Medulla oblongata (tissue), 1 donor: ENCODE measurements at regions not wholly inside any gene's neighbourhood (a gene's known extent, or its start where the extent isn't known, plus 50 kb on each side); places are given as distances from the start of the nearest gene placed in this dataset.

Experiments used
- DNase-seq: peaks from one replicate; pipeline ENCODE4 v3.0.0-alpha.2; 2015; ENCODE audit errors: extremely low spot score

GRCh38 chr11:70820712-70821111 lies 422.4 kb downstream of the CTTN start:
- DNase-seq = no peak

DNA sequence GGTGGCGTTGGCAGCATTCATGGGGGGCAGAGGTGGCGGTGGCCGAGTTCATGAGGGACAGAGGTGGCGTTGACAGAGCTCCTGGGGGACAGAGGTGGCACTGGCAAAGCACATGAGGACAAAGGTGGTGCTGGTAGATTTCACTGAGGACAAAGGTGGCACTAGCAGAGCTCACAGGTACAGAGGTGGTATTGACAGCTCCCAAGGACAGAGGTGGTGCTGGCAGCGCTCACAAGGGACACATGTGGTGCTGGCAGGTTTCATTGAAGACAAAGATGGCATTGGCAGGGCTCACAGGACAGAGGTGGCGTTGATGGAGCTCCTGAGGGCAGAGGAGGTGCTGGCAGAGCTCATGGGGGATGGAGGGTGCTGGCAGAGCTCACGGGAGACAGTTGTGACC lies 425.4 kb downstream of the CTTN start:
- DNase-seq = no peak

GRCh38 chr11:70824605-70825245 lies 426.4 kb downstream of the CTTN start:
- DNase-seq = no peak

- DNase-seq = no peak
These were observed 426.4 kb downstream of the SHANK2 start for GRCh38 chr11:70825893-70826540.

GRCh38 chr11:70826541-70827335 lies 425.6 kb downstream of the SHANK2 start:
- peak; percentile 57 for DNase-seq

DNA sequence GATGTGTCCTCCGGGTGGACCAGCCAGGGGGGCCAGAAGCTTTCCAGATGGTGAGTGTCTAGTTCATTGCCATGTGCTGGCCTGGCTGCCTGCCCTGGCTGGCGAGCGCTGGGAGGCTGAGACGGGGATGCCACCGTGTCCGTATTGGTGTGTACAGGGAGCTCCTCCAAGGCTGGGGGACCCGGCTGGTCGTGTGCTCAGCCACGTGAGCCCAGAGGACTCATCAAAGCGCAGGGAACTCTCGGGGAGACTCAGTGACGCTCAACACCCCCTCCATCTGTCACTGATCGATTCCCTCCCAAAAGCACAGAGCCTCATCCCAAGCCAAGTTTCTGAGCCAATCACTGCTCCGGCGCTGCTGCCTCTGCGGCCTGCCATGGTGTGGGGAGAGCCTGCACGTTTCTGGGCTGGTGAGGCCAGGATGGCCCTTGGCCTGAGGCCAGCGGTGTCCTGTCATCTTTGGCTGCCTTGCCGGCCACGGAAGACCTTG lies 423.7 kb downstream of the SHANK2 start:
- peak; percentile 13 for DNase-seq

DNA sequence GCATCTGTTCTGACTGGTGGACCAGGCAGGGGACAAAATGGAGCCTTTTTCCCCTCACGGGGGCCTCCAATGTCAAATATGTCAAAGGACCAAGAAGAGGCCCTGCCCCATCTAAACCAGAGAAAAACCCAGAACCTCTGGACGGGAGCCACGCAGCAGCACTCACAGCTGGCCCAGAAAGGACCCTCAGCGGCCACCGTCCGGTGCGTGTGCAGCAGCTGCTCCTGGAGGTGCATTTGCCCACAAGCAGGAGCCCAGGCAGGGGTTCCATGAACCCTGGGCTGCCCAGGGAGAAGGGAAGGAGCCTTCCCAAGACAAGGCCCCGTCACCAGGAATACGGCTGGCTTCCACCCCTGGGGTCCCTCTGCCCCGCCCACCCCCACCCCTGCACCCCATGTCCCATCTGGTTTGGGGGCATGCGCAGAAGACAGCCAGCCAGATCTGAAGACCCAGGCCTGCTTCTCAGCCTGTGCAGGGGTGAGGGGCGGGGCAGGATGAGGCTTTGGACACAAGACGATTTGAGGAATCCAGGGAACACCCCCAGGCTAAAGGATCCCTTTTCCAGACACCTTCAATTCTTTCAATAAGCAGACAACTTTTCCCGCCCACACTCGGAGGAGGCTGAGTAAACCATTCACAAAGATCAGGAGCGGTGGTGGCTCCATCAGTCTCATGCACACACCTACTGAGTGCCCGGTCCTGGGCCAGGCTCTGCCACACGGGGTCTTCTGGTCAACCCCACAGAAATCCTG lies 423.1 kb downstream of the SHANK2 start:
- DNase-seq = no peak

GRCh38 chr11:70829886-70830272 lies 422.5 kb downstream of the SHANK2 start:
- no peak for DNase-seq

DNA sequence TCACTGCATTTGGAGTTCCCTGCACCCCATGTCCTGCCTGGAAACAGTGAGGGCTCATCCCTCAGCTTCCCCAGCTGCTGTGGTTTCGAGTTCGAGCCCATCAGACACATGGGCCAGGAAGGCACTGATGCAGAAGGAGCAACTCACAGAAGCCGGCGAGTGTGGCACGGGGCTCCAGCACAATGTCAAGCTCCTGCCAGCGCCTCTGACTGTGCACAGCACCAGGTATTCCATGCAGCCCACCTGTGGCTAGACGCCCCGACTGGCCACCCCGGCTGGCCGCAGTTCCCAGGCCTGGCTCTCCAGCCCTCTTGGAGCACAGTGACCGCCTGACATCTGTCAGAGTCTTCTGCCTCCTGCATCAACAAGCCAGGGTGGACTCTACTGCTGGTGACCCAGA lies 419.4 kb downstream of the SHANK2 start:
- no peak for DNase-seq

GRCh38 chr11:70833554-70833953 lies 418.8 kb downstream of the SHANK2 start:
- no peak for DNase-seq

- DNase-seq = no peak
These were observed 418.0 kb downstream of the SHANK2 start for GRCh38 chr11:70834277-70834940.

GRCh38 chr11:70834984-70835560 lies 417.3 kb downstream of the SHANK2 start:
- no peak for DNase-seq

DNA sequence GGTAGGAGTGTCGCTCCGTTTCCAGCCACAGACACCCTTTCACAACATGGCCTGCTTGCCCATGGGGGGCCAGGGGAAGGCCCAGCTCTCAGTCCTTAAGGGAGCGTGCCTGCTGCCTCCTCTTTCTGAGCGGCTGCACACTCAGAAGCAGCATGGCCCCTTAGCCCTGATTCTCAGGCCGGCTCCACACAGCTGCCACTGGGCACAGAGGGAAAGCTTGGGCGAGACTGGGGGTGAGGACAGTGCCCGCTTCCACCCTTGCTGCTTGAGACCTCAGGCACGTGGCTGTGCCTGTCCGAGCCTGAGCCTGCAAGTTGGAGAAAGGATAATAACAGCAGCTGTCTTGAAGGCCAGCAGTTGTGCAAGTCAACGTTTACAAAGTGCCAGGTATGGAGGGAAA lies 416.3 kb downstream of the SHANK2 start:
- no peak for DNase-seq

GRCh38 chr11:70838198-70838597 lies 414.2 kb downstream of the SHANK2 start:
- DNase-seq = no peak

DNA sequence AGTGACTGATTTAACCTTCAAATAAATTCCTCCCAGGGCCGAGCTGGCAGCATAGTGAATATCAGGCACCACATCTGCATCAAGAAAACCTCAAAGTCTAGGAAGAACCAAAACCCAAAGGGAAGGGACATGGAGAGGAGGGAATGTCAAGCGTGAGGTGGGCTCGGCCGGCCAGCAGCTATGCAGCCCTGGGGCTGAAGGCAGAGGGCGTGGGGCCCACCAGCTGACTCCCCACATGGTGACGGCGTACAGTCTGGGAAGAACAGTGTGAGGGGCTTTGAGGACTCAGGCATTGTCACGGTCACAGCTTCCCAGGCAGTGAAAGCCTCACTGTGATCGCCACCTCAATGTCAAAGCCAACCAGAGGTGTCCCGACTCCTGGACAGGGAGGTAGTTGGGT lies 412.5 kb downstream of the SHANK2 start:
- DNase-seq = no peak

DNA sequence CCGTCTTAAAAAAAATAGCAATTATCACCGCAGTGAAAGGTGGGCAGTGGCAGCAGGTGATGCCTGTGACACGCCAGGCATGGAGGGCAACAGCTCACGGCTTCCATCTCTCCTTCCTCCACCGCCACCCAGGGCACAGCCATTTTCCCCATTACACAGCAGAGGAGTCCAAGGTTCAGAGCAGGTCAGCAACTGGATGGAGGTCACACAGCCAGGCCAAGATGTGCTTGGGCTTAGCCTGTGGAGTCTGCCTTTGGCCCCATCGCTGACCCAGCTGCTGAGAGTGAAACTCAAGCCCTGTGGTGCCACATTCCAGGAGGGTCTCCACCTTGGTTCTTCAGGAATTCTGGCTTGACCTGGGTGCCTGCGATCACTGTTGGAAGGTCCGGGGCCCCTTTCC lies 411.1 kb downstream of the SHANK2 start:
- DNase-seq = no peak

- DNase-seq = no peak
These were observed 410.1 kb downstream of the SHANK2 start for GRCh38 chr11:70842256-70842655.

GRCh38 chr11:70842701-70843100 lies 409.7 kb downstream of the SHANK2 start:
- DNase-seq = no peak

- DNase-seq = no peak
These were observed 408.5 kb downstream of the SHANK2 start for GRCh38 chr11:70843906-70844305.

DNA sequence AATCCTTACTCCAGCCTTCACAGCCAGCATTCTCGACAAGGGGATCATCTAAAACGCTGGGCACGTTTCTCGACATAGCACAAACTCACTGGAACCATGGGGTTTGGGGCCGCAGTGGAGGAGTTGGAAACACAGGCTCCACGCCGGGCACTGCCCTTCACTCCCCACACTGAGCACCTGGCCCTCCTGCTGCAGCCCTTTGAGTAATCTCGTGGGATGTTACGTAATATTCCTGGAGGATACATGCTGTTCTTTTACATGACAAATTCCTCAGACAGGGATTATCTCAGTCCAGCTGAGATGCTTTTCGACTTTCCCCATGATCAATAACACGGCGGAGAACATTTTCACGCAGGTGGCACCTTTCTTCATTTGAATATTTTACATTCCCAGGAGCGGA lies 408.0 kb downstream of the SHANK2 start:
- no peak for DNase-seq

DNA sequence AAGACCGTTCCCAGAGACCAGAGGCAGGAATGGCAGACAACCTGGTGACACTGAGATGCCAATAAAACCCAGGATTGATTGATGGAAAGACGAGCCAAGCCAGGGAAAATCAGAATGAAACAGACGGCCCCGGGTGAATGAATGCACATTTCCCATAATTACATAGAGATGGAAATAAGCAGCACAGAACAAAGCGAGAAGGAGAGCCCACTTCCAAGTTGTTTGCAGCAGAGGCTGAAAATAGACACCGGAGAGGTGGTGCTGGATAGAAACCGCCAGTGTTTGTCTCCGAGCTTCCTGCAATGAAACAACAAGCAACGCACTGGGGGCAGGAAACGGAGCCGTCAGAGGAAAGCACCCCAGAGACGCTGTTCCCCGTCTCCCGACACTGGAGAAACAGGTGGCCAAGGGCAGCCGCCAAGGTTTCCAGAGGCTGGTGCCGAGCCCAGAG lies 406.8 kb downstream of the SHANK2 start:
- DNase-seq = no peak
